K562 (cell line): ENCODE measurements at regions not wholly inside any gene's neighbourhood (a gene's known extent, or its start where the extent isn't known, plus 50 kb on each side); places are given as distances from the start of the nearest gene placed in this dataset.

Experiments
- ATAC-seq: fragments of 200-7000 bp; cut with Tn5 transposase; 3 replicates; pipeline ENCODE4 v1.9.1; 2020; ENCODE audit warnings: moderate library complexity
- BruUV-seq: library from RNA; stranded (reverse); fragments of 400-500 nt; replicated peaks from 2 replicates; lab custom pipeline; 2021; lab: Mats Ljungman, UMichigan
- CTCF ChIA-PET: fragments of 300-600 bp; formaldehyde crosslinking; extraction: SDS; loops from one replicate; lab custom pipeline; 2021; ENCODE audit warnings: low intra/inter-chr PET ratio; lab: Yijun Ruan, JAX
- POLR2A ChIA-PET: fragments of 300-600, 350-650 bp; sonication (Branson Sonifier 250); formaldehyde crosslinking; extraction: SDS; loops from one replicate; lab custom pipeline; 2021; ENCODE audit warnings: antibody characterized with exemption, inconsistent platforms; lab: Yijun Ruan, JAX
- DNase-seq, 4 experiments: peaks; one replicate each; pipeline versions ENCODE4 v3.0.0 to v3.0.0-alpha.2; 2011 to 2018; ENCODE audit warnings: low spot score in 3 of 4, mixed read lengths in 3 of 4; ENCODE audit errors: extremely low read depth in 1 of 4
- FAIRE-seq: peaks from 2 replicates; lab custom pipeline; 2011; peaks lifted over from hg19 to GRCh38; lab: Jason Lieb, UNC
- H2AFZ ChIP-seq: 2 replicates; pipeline ENCODE4 v1.6.0; 2011; ENCODE audit warnings: low read depth, low read length, control low read depth, inconsistent platforms
- H3K27ac ChIP-seq: fragments of 200-600 bp; 3 replicates; pipeline ENCODE4 v1.8.0; 2011; ENCODE audit warnings: low read depth, mild to moderate bottlenecking, control low read depth, inconsistent platforms, low read length, moderate library complexity, mixed read lengths; ENCODE audit errors: extremely low read depth
- H3K27me3 ChIP-seq, 2 experiments: fragments of 300-600 bp in 1 of 2; 2 replicates in 1 of 2; 3 replicates in 1 of 2; pipeline versions ENCODE4 v1.6.0 to v1.8.0; 2011; ENCODE audit warnings: inconsistent platforms in 2 of 2, low read length in 2 of 2, mild to moderate bottlenecking in 1 of 2, mixed read lengths in 1 of 2, moderate library complexity in 1 of 2; ENCODE audit not compliant: control insufficient read depth in 2 of 2, insufficient read depth in 2 of 2
- H3K36me3 ChIP-seq: fragments of 300-600 bp; 3 replicates; pipeline ENCODE4 v1.8.0; 2011; ENCODE audit warnings: mild to moderate bottlenecking, low read length, inconsistent platforms; ENCODE audit not compliant: control insufficient read depth, insufficient read depth
- H3K4me1 ChIP-seq, 2 experiments: fragments of 200-600 bp in 1 of 2; replicated peaks in 1 of 2; 2 replicates in 1 of 2; 3 replicates in 1 of 2; pipeline versions ENCODE4 v1.5.1 to v1.8.0; 2011; ENCODE audit warnings: inconsistent platforms in 2 of 2, low read length in 2 of 2, mild to moderate bottlenecking in 1 of 2, mixed read lengths in 1 of 2, moderate library complexity in 1 of 2; ENCODE audit not compliant: control insufficient read depth in 2 of 2, insufficient read depth in 2 of 2
- H3K4me2 ChIP-seq: 2 replicates; pipeline ENCODE4 v1.6.1; 2011; ENCODE audit warnings: low read length, control low read depth, inconsistent platforms, mixed read lengths; ENCODE audit not compliant: insufficient read depth
- H3K4me3 ChIP-seq: fragments of 200-600 bp; sonication (generic), shearing (Covaris generic); 2 replicates; pipeline ENCODE4 v1.5.1; 2016; ENCODE audit warnings: control low read depth, inconsistent platforms
- H3K79me2 ChIP-seq: fragments of 200-600 bp; 3 replicates; pipeline ENCODE4 v1.8.0; 2011; ENCODE audit warnings: low read length, inconsistent platforms; ENCODE audit not compliant: control insufficient read depth, insufficient read depth
- H3K9ac ChIP-seq, 2 experiments: 2 replicates each; pipeline versions ENCODE4 v1.6.0 to v1.6.1; 2011; ENCODE audit warnings: low read depth in 2 of 2, low read length in 2 of 2, control low read depth in 1 of 2, inconsistent platforms in 1 of 2, mild to moderate bottlenecking in 1 of 2, mixed read lengths in 1 of 2; ENCODE audit not compliant: insufficient read depth in 1 of 2
- H3K9me1 ChIP-seq: one replicate; pipeline ENCODE4 v1.6.0; 2011; ENCODE audit warnings: inconsistent platforms, mild to moderate bottlenecking, low read length, moderate library complexity; ENCODE audit not compliant: control insufficient read depth, insufficient read depth
- H3K9me3 ChIP-seq: replicated peaks from 2 replicates; pipeline ENCODE4 v1.5.1; 2011; ENCODE audit warnings: low read depth, low read length, inconsistent platforms; ENCODE audit not compliant: control insufficient read depth, insufficient read depth
- H4K20me1 ChIP-seq: replicated peaks from 2 replicates; pipeline ENCODE4 v1.6.1; 2011; ENCODE audit warnings: low read length, inconsistent platforms, mixed read lengths; ENCODE audit not compliant: control insufficient read depth, insufficient read depth
- CBFA2T3 ChIP-seq: fragments of 450-650 bp; IDR thresholded peaks from 2 replicates; pipeline ENCODE4 v1.6.1; 2017
- FOXO4 ChIP-seq: fragments of 450-650 bp; formaldehyde crosslinking; IDR thresholded peaks from 2 replicates; pipeline ENCODE4 v1.4.0; 2020; ENCODE audit warnings: mild to moderate bottlenecking, moderate library complexity
- MYC ChIP-seq, 2 experiments: fragments of 250-450 bp in 1 of 2; sonication (Bioruptor Pico) in 1 of 2; IDR thresholded peaks; 2 replicates each; pipeline versions ENCODE4 v1.5.1 to v1.6.1; 2012 to 2021; ENCODE audit warnings: low read depth in 2 of 2, borderline replicate concordance in 1 of 2, improper control_type of control experiment in 1 of 2, low read length in 1 of 2, mild to moderate bottlenecking in 1 of 2, moderate library complexity in 1 of 2
- RAD51 ChIP-seq: fragments of 450-650 bp; IDR thresholded peaks from 2 replicates; pipeline ENCODE4 v1.7.1; 2016; ENCODE audit warnings: low read depth, mild to moderate bottlenecking, borderline replicate concordance
- XRCC5 ChIP-seq: fragments of 200-400 bp; formaldehyde crosslinking; IDR thresholded peaks from 2 replicates; pipeline ENCODE4 v1.6.1; 2017; ENCODE audit warnings: low read depth, mild to moderate bottlenecking, low read length
- ZNF449 ChIP-seq: fragments of 250-450 bp; sonication (Bioruptor Pico); IDR thresholded peaks from 2 replicates; pipeline ENCODE4 v1.8.0; 2022; ENCODE audit warnings: moderate library complexity, mild to moderate bottlenecking, inconsistent platforms
- WGBS: fragments of 100-300 bp; shearing (Covaris generic); methylation state at CpG from one replicate; pipeline ENCODE4 v1.1.6; 2016; ENCODE audit warnings: low coverage, mixed read lengths; ENCODE audit not compliant: insufficient coverage; ENCODE audit errors: missing lambda C conversion rate; 5-methylcytosine and 5-hydroxymethylcytosine counted together
- in situ Hi-C: fragments of 300-500 bp; cut with MboI; formaldehyde crosslinking; loops from 4 replicates; pipeline ENCODE4 v1.15.0; 2018; ENCODE audit warnings: inconsistent platforms, mixed read lengths
- intact Hi-C: fragments of 100-400 bp; cut with micrococcal nuclease; formaldehyde crosslinking; loops from 2 replicates; pipeline ENCODE4 v1.14.2; 2022

- ATAC-seq (no peak), FAIRE-seq (no peak), DNase-seq (no peak)
- H3K27ac ChIP-seq: no peak overlapping the region
- CTCF ChIA-PET: no interaction called here
- H3K27me3 ChIP-seq: no peaks in the 10 kb centered on the region
- no peak overlapping the region for H2AFZ ChIP-seq
- POLR2A ChIA-PET: no interaction called here
- H3K36me3 ChIP-seq: no peaks in the 10 kb centered on the region
- no peaks in the 10 kb centered on the region for H3K4me1 ChIP-seq
- no peaks in the 10 kb centered on the region for H3K79me2 ChIP-seq
- 0% methylated on average over 4 of the region's 4 CpGs for whole genome bisulfite sequencing
- no TSS peak for BruUV-seq
- intact Hi-C loops (no loop called here), in situ Hi-C loops (no loop called here)
- TF ChIP-seq MYC (IDR thresholded peaks at IDR 0.05; ENCODE audit: low read depth, low read length): no peak
- no peak for TF ChIP-seq MYC (CRISPR knock-in tag; IDR thresholded peaks at IDR 0.05; ENCODE audit: borderline replicate concordance, low read depth)
- TF ChIP-seq ZNF449 (CRISPR knock-in tag): no peak
- TF ChIP-seq FOXO4 (CRISPR knock-in tag): no peak
- TF ChIP-seq RAD51: no peak
- no peak for TF ChIP-seq XRCC5
- no peak for TF ChIP-seq CBFA2T3
- no peak overlapping the region for H3K9ac ChIP-seq
- no peaks in the 10 kb centered on the region for H3K9me1 ChIP-seq
- H3K9me3 ChIP-seq: no peaks in the 10 kb centered on the region
- no peaks in the 10 kb centered on the region for H4K20me1 ChIP-seq
- no peak overlapping the region for H3K4me3 ChIP-seq
- no peak overlapping the region for H3K4me2 ChIP-seq
These were observed 265.9 kb upstream of the SYT4 start for GRCh38 chr18:43543236-43543635.
